Uterus (tissue), 2 donors: ENCODE measurements at regions not wholly inside any gene's neighbourhood (a gene's known extent, or its start where the extent isn't known, plus 50 kb on each side); places are given as distances from the start of the nearest gene placed in this dataset.

Source experiments
- POLR2A ChIP-seq, 2 donors: fragments of 450-650 bp; IDR thresholded peaks; one replicate each; pipeline ENCODE4 v1.6.1; 2016; ENCODE audit warnings: antibody characterized with exemption in 2 of 2, mild to moderate bottlenecking in 1 of 2, moderate library complexity in 1 of 2
- TF ChIP-seq, protein P1 (sequence below), 4 experiments: fragments of 200-600 bp in 2 of 4; fragments of 450-650 bp in 2 of 4; sonication (generic) in 2 of 4; IDR thresholded peaks; one replicate each; pipeline ENCODE4 v1.5.1; 2016 to 2019; ENCODE audit warnings: antibody characterized with exemption in 4 of 4, mild to moderate bottlenecking in 2 of 4, moderate library complexity in 1 of 4

DNA sequence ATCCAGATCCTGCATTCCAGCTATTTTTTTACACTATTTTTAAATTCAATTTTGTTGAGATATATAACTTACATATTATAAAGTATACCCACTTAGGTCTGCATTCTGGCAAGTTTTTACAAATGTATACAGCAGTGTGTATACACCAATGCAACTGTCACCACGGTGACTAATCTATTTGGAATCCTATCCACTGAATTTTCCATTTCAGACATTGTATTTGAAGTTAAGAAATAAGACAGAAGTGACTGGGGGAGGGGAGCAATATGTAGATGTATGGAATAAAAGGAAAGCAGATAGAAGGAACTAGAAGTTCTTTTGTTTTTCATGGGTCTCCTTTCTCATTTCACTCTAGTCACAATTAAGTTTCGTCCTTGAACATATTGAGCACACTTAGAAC, 431.5 kb upstream of the CHRM3 start:
- no peak for TF ChIP-seq POLR2A (IDR thresholded peaks at IDR 0.05)
- TF ChIP-seq, protein P1, sequence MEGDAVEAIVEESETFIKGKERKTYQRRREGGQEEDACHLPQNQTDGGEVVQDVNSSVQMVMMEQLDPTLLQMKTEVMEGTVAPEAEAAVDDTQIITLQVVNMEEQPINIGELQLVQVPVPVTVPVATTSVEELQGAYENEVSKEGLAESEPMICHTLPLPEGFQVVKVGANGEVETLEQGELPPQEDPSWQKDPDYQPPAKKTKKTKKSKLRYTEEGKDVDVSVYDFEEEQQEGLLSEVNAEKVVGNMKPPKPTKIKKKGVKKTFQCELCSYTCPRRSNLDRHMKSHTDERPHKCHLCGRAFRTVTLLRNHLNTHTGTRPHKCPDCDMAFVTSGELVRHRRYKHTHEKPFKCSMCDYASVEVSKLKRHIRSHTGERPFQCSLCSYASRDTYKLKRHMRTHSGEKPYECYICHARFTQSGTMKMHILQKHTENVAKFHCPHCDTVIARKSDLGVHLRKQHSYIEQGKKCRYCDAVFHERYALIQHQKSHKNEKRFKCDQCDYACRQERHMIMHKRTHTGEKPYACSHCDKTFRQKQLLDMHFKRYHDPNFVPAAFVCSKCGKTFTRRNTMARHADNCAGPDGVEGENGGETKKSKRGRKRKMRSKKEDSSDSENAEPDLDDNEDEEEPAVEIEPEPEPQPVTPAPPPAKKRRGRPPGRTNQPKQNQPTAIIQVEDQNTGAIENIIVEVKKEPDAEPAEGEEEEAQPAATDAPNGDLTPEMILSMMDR (IDR thresholded peaks at IDR 0.05) = no peak
